Chondrocyte (in vitro differentiated cells): ENCODE measurements at regions not wholly inside any gene's neighbourhood (a gene's known extent, or its start where the extent isn't known, plus 50 kb on each side); places are given as distances from the start of the nearest gene placed in this dataset.

Experiments used
- DNase-seq: peaks from one replicate; pipeline ENCODE4 v3.0.0; 2021; ENCODE audit warnings: mixed read lengths, low spot score
- H3K27ac Mint-ChIP-seq: one replicate; pipeline ENCODE4 v1.8.0; 2021; ENCODE audit warnings: mild to moderate bottlenecking, moderate library complexity, mixed read lengths; ENCODE audit not compliant: unreplicated experiment
- H3K27me3 Mint-ChIP-seq: 2 replicates; pipeline ENCODE4 v1.8.0; 2021; ENCODE audit warnings: low read depth, mixed read lengths
- H3K36me3 Mint-ChIP-seq: 2 replicates; pipeline ENCODE4 v1.8.0; 2021; ENCODE audit warnings: low read depth, mixed read lengths
- H3K4me1 Mint-ChIP-seq: 2 replicates; pipeline ENCODE4 v1.8.0; 2021; ENCODE audit warnings: low read depth, mild to moderate bottlenecking, mixed read lengths
- H3K4me3 Mint-ChIP-seq: one replicate; pipeline ENCODE4 v1.8.0; 2021; ENCODE audit warnings: mild to moderate bottlenecking, moderate library complexity, mixed read lengths; ENCODE audit not compliant: unreplicated experiment
- H3K9me3 Mint-ChIP-seq: 2 replicates; pipeline ENCODE4 v1.8.0; 2021; ENCODE audit warnings: low read depth, mixed read lengths
- TF ChIP-seq, protein P1 (sequence below): fragments of 200-600 bp; sonication (generic); IDR thresholded peaks from 2 replicates; pipeline ENCODE4 v1.5.0; 2021; ENCODE audit warnings: antibody characterized with exemption, mild to moderate bottlenecking, moderate library complexity

DNA sequence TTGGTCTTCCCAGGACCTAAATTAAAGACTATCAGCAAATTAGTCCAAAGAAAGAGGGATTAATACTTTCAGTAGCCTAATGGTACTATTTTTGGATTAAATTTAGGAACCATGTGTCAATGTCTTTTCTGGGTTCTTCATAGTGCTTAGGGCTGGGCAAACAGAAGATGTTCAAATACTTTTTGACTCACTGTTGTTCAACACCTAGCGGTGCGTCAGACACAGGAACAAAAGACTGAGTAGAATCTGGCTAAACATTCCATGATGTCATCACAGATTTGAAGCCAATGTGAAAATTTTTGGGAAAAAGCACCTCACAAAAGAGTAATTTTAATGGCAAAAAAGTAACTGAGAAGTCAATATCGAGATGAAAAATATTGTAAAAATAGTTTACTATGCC, 544.4 kb downstream of the EFNA5 start:
- no peak overlapping the region for H3K4me3 Mint-ChIP-seq
- no peaks in the 10 kb centered on the region for H3K36me3 Mint-ChIP-seq
- no peak overlapping the region for H3K27ac Mint-ChIP-seq
- no peaks in the 10 kb centered on the region for H3K27me3 Mint-ChIP-seq
- TF ChIP-seq, protein P1, sequence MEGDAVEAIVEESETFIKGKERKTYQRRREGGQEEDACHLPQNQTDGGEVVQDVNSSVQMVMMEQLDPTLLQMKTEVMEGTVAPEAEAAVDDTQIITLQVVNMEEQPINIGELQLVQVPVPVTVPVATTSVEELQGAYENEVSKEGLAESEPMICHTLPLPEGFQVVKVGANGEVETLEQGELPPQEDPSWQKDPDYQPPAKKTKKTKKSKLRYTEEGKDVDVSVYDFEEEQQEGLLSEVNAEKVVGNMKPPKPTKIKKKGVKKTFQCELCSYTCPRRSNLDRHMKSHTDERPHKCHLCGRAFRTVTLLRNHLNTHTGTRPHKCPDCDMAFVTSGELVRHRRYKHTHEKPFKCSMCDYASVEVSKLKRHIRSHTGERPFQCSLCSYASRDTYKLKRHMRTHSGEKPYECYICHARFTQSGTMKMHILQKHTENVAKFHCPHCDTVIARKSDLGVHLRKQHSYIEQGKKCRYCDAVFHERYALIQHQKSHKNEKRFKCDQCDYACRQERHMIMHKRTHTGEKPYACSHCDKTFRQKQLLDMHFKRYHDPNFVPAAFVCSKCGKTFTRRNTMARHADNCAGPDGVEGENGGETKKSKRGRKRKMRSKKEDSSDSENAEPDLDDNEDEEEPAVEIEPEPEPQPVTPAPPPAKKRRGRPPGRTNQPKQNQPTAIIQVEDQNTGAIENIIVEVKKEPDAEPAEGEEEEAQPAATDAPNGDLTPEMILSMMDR: no peak
- peaks cover 5% of the 10 kb centered on the region for H3K9me3 Mint-ChIP-seq
- H3K4me1 Mint-ChIP-seq: peaks cover 46% of the 10 kb centered on the region
- DNase-seq: no peak

DNA sequence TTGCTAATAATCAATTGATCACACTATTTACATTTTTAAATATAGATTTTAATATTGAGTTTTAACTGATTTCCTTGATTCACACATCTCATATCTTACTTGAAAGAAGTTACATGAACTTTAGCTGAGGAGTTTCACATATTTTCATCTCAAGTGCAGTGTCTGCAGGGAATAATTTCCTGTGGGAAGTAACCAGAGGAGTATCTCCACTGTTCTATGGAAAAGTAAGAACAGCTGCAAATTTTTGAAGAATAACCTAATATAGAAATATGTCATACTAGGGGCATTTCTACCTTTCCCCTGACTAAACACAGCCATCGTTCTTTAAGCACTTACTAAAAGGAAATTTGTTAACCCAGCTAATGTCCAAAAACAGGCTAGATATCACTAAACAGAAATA, 546.4 kb downstream of the EFNA5 start:
- Mint-ChIP-seq H3K4me3 (no peak overlapping the region), H3K9me3 (peaks cover 5% of the 10 kb centered on the region), H3K27me3 (no peaks in the 10 kb centered on the region), H3K27ac (no peak overlapping the region), H3K4me1 (peaks cover 41% of the 10 kb centered on the region), H3K36me3 (no peaks in the 10 kb centered on the region)
- TF ChIP-seq, protein P1: no peak
- no peak for DNase-seq

- Mint-ChIP-seq H3K27me3 (no peaks in the 10 kb centered on the region), H3K27ac (no peak overlapping the region), H3K36me3 (no peaks in the 10 kb centered on the region), H3K4me3 (no peak overlapping the region), H3K4me1 (peaks cover 27% of the 10 kb centered on the region), H3K9me3 (peaks cover 5% of the 10 kb centered on the region)
- TF ChIP-seq, protein P1: no peak
- DNase-seq: no peak
These were observed 547.7 kb downstream of the EFNA5 start for GRCh38 chr5:107123014-107123413.

GRCh38 chr5:107121793-107122519, 548.8 kb downstream of the EFNA5 start:
- Mint-ChIP-seq H3K27me3 (no peaks in the 10 kb centered on the region), H3K27ac (no peak overlapping the region), H3K4me3 (no peak overlapping the region), H3K4me1 (peaks cover 20% of the 10 kb centered on the region), H3K36me3 (no peaks in the 10 kb centered on the region), H3K9me3 (peaks cover 5% of the 10 kb centered on the region)
- TF ChIP-seq, protein P1: no peak
- DNase-seq: no peak

DNA sequence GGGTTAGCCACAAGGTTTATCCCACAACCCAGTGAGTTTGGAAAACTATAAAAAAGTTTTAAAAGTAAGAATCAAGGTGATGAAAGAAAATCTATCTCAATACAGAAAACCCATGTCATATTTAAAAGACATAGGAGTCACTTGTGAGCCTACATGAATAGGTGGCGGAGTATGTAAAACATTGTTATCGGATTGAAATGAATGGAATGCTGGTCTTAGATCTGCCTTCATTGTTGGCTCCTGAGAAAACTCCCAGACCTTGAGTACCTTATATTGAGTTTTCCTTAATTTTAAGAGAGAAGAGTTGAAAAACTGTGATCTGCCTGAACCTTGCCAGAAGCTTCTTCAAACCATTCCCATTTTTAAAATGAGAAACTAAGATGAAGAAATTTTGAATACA, 551.1 kb downstream of the EFNA5 start:
- DNase-seq: no peak
- Mint-ChIP-seq H3K27me3 (no peaks in the 10 kb centered on the region), H3K27ac (no peak overlapping the region), H3K4me3 (no peak overlapping the region), H3K4me1 (peaks cover 10% of the 10 kb centered on the region), H3K9me3 (no peaks in the 10 kb centered on the region), H3K36me3 (no peaks in the 10 kb centered on the region)
- TF ChIP-seq, protein P1: no peak
